ENCODE measurements at regions not wholly inside any gene's neighbourhood (a gene's known extent, or its start where the extent isn't known, plus 50 kb on each side); places are given as distances from the start of the nearest gene placed in this dataset.

GRCh38 chr7:136509466-136509865 is 359.0 kb upstream of the CHRM2 start:
- no peak for DNase-seq (ENCODE audit: low spot score)
- Histone ChIP-seq H3K27me3 (no peaks in the 10 kb centered on the region), H3K36me3 (no peaks in the 10 kb centered on the region), H3K27ac (no peak overlapping the region), H3K4me3 (no peak overlapping the region), H3K9me3 (no peaks in the 10 kb centered on the region), H3K4me1 (no peaks in the 10 kb centered on the region)
- TF ChIP-seq CTCF (IDR thresholded peaks at IDR 0.05), result no peak

GRCh38 chr7:136502162-136502561 is 366.3 kb upstream of the CHRM2 start:
- no peak for DNase-seq (ENCODE audit: low spot score)
- Histone ChIP-seq H3K9me3 (no peaks in the 10 kb centered on the region), H3K4me3 (no peak overlapping the region), H3K27ac (no peak overlapping the region), H3K4me1 (no peaks in the 10 kb centered on the region), H3K27me3 (no peaks in the 10 kb centered on the region), H3K36me3 (no peaks in the 10 kb centered on the region)
- no peak for TF ChIP-seq CTCF (IDR thresholded peaks at IDR 0.05)

GRCh38 chr7:136501151-136501550 is 367.3 kb upstream of the CHRM2 start:
- no peaks in the 10 kb centered on the region for H3K36me3 ChIP-seq
- H3K27ac ChIP-seq, result no peak overlapping the region
- no peaks in the 10 kb centered on the region for H3K9me3 ChIP-seq
- TF ChIP-seq CTCF (IDR thresholded peaks at IDR 0.05), result no peak
- no peak overlapping the region for H3K4me3 ChIP-seq
- DNase-seq (ENCODE audit: low spot score), result no peak
- H3K4me1 ChIP-seq, result no peaks in the 10 kb centered on the region
- no peaks in the 10 kb centered on the region for H3K27me3 ChIP-seq

- H3K27ac ChIP-seq, result no peak overlapping the region
- H3K36me3 ChIP-seq, result no peaks in the 10 kb centered on the region
- TF ChIP-seq CTCF (IDR thresholded peaks at IDR 0.05), result no peak
- H3K27me3 ChIP-seq, result no peaks in the 10 kb centered on the region
- no peak overlapping the region for H3K4me3 ChIP-seq
- H3K9me3 ChIP-seq, result no peaks in the 10 kb centered on the region
- H3K4me1 ChIP-seq, result no peaks in the 10 kb centered on the region
- DNase-seq (ENCODE audit: low spot score), result no peak
Measured at GRCh38 chr7:136496551-136496950, 371.9 kb upstream of the CHRM2 start.

- H3K27me3 ChIP-seq, result no peaks in the 10 kb centered on the region
- no peak for TF ChIP-seq CTCF (IDR thresholded peaks at IDR 0.05)
- no peak overlapping the region for H3K27ac ChIP-seq
- no peak for DNase-seq (ENCODE audit: low spot score)
- H3K36me3 ChIP-seq, result no peaks in the 10 kb centered on the region
- no peak overlapping the region for H3K4me3 ChIP-seq
- no peaks in the 10 kb centered on the region for H3K9me3 ChIP-seq
- H3K4me1 ChIP-seq, result no peaks in the 10 kb centered on the region
Measured at GRCh38 chr7:136495081-136495480, 373.4 kb upstream of the CHRM2 start.

GRCh38 chr7:136492366-136492765 is 376.1 kb upstream of the CHRM2 start:
- no peak for DNase-seq (ENCODE audit: low spot score)
- Histone ChIP-seq H3K27ac (no peak overlapping the region), H3K27me3 (no peaks in the 10 kb centered on the region), H3K9me3 (no peaks in the 10 kb centered on the region), H3K4me1 (no peaks in the 10 kb centered on the region), H3K4me3 (no peak overlapping the region), H3K36me3 (no peaks in the 10 kb centered on the region)
- no peak for TF ChIP-seq CTCF (IDR thresholded peaks at IDR 0.05)
